ENCODE measurements at regions not wholly inside any gene's neighbourhood (a gene's known extent, or its start where the extent isn't known, plus 50 kb on each side); places are given as distances from the start of the nearest gene placed in this dataset.

GRCh38 chr10:10160821-10161312 lies 856.8 kb upstream of the CELF2 start:
- 87 to 92% (median 92%) methylated on average over 24 to 27 of the region's 27 CpGs for WGBS, 3 donors
- no peak overlapping the region for H3K27ac ChIP-seq (ENCODE audit: low read depth, low read length)

- 56 to 81% (median 80%) methylated on average over 3 of the region's 3 CpGs for WGBS, 3 donors
- H3K27ac ChIP-seq (ENCODE audit: low read depth, low read length): no peak overlapping the region
Measured at GRCh38 chr10:10164848-10165247, 852.8 kb upstream of the CELF2 start.

GRCh38 chr10:10165415-10165814 lies 852.3 kb upstream of the CELF2 start:
- WGBS, 3 donors: 50 to 63% (median 62%) methylated on average over 1 of the region's 1 CpG
- H3K27ac ChIP-seq (ENCODE audit: low read depth, low read length): no peak overlapping the region

DNA sequence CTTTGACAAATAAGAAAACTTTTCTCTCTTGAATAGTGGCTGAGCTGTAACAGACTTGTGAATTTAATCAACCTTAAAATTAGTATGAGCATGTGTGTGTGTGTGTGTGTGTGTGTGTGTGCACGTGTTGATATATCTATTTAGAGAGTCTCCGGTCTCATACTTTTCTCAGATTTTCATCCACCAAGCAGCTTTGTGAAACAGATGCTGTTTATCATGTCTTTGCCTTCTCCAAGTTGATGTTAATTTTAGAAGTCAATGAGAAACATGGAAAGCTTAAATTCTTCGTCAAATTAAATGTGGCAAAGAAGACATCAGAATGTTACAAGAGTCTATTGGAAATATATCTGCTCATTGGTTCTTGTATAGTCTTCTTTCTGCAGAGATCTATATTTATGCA lies 839.2 kb upstream of the CELF2 start:
- WGBS, 3 donors: 62 to 83% (median 78%) methylated on average over 3 of the region's 3 CpGs

DNA sequence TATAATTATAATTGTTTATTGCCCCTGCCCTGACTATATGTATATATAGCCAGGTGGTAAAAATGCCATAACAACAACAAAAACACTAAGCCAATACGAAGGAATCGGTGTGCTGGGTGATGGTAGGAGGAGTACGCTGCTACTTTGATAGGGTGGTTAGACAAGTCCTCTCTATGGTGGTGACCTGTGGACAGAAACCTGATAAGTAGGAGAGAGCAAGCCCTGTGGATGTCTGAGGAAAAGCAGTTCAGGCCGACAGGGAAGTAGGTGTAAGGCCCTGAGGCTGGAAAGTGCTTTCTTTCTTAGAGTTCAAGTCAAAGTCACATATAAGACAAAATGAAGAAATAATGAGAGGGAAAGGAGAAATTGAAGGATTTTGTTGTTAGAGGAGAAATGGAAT lies 823.8 kb upstream of the CELF2 start:
- no peak overlapping the region for H3K27ac ChIP-seq (ENCODE audit: low read depth, low read length)
- 85 to 95% (median 94%) methylated on average over 4 of the region's 4 CpGs for WGBS, 3 donors

More for the DNA sequence above, 839.2 kb upstream of the CELF2 start:
- no peak overlapping the region for H3K27ac ChIP-seq (ENCODE audit: low read depth, low read length)

- no peak overlapping the region for H3K27ac ChIP-seq (ENCODE audit: low read depth, low read length)
- 82 to 91% (median 82%) methylated on average over 5 of the region's 5 CpGs for WGBS, 3 donors
Measured at GRCh38 chr10:10196701-10197100, 821.0 kb upstream of the CELF2 start.

DNA sequence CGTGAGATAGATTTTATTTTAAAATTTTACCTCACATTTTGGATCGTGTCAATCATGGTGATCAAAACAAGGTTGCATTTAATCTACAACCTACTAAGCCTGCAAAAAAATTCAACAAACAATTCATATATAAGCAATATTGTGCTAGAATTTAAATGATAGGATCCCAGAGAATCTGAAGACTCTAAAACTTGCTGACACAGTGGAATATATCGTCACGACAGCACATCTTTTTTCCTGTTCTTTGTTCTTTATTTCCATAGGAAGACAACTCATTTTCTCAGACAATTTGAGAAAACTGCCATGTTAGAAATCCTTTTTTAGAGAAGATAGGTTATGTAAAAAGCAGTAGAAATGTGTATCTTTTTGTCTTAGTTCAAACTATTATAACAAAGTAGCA lies 820.2 kb upstream of the CELF2 start:
- 85 to 89% (median 85%) methylated on average over 4 of the region's 4 CpGs for WGBS, 3 donors
- H3K27ac ChIP-seq (ENCODE audit: low read depth, low read length): no peak overlapping the region

- 72 to 80% (median 74%) methylated on average over 6 of the region's 6 CpGs for WGBS, 3 donors
- H3K27ac ChIP-seq (ENCODE audit: low read depth, low read length): no peak overlapping the region
Measured at GRCh38 chr10:10198363-10198762, 819.3 kb upstream of the CELF2 start.

DNA sequence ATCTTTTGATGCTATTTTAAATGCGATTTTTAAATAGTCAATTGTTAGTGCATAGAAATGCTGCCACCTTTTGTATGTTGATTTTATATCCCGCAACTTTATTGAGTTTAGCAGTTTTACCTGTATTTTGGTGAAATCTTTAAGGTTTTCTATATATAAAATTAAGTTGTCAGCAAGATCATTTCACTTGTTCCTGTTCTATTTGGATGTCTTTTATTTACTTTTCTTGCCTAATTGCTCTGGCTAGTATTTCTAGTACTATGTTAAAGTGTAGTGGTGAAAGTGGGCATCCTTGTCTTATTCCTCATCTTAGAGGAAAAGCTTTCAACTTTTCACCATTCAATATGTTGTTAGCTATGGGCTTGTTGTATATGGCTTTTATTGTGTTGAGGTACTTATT lies 813.3 kb upstream of the CELF2 start:
- no peak overlapping the region for H3K27ac ChIP-seq (ENCODE audit: low read depth, low read length)
- 79 to 92% (median 91%) methylated on average over 2 of the region's 2 CpGs for WGBS, 3 donors

DNA sequence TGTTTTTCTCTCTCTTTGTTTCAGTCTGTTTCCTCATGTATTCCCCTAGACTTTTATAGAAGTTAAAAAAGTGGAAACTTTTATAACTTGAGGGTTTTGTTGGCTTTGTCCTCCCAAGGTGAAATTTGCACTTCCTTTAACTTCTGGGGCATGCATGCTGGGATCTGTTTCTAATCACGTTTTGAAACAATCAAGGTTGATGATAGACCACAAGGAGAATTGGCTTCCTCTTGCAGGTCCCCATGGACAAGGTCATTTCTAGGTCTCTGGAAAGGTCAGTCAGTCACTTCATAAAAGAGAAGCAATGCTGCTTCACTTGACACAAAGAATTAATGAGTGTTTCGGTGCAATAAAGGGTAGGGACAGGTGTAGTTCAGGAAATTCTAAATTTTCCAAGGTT lies 811.8 kb upstream of the CELF2 start:
- H3K27ac ChIP-seq (ENCODE audit: low read depth, low read length): no peak overlapping the region
- 63 to 79% (median 75%) methylated on average over 2 of the region's 2 CpGs for WGBS, 3 donors

- H3K27ac ChIP-seq (ENCODE audit: low read depth, low read length): no peak overlapping the region
- WGBS, 3 donors: 57 to 91% (median 80%) methylated on average over 3 of the region's 3 CpGs
Measured at GRCh38 chr10:10207538-10207937, 810.1 kb upstream of the CELF2 start.

GRCh38 chr10:10208196-10208595 lies 809.5 kb upstream of the CELF2 start:
- no peak overlapping the region for H3K27ac ChIP-seq (ENCODE audit: low read depth, low read length)
- WGBS, 3 donors: 44 to 55% (median 50%) methylated on average over 4 of the region's 4 CpGs

DNA sequence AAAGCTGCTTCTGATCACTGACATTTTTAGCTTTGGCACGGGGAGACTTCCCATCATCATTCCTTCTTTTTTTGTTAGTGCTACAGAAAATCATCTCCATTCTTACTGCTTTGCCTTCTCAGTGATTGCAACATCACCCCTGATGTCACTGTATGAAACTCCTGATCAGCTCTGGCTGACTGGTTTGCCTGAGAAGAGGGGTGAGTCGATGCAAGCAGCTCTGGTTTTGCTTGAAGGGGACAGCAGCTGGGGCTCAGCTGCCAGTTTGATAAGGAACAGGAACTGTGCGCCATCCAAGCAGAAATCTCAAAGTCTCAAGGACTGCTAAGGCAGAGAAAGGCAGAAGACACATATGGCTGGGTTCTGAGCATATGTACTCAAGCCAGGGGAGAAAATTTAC lies 808.5 kb upstream of the CELF2 start:
- H3K27ac ChIP-seq (ENCODE audit: low read depth, low read length): no peak overlapping the region
- 21 to 32% (median 25%) methylated on average over 3 of the region's 3 CpGs for WGBS, 3 donors

GRCh38 chr10:10211409-10211808 lies 806.3 kb upstream of the CELF2 start:
- no peak overlapping the region for H3K27ac ChIP-seq (ENCODE audit: low read depth, low read length)

DNA sequence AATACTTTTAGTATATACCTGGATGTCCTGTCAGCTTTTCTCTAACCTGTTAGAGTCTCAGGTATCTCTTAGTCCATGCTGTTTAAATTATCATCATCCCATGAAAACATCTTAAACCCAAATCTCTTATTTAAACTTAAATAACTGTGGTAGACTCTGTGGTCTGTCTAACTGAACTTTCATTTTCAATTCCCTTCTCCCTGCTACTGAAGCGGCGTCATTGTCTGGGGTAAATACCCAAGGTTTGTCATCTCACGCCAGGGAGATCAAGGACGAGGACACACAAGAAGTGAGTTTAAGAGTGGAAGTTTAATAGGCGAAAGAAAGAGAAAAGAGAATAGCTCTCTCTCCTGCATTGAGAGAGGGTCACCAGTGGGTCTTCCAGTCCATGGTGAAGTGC lies 804.4 kb upstream of the CELF2 start:
- no peak overlapping the region for H3K27ac ChIP-seq (ENCODE audit: low read depth, low read length)
- WGBS, 3 donors: 75 to 89% (median 87%) methylated on average over 5 of the region's 5 CpGs

DNA sequence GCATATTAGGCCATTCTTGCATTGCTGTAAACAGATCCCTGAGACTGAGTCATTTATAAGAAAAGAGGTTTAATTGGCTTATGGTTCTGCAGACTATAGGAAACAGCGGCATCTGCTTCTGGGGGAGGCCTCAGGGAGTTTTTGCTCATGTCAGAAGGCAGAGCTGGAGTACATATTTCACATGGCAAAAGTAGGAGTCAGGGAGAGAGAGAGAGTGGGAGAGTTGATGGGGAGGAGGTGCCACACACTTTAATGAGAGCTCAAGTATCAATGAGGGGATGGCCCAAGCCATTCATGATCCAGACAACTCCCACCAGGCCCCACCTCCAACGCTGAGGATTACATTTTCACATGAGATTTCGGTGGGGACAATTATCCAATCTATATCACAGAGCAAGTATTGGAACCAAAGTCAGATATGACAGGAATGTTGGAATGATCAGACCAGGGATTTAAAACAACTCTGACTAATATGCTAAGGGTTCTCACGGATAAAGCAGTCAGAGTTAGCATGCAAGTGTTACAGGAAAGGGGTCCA lies 795.3 kb upstream of the CELF2 start:
- WGBS, 3 donors: 52 to 57% (median 54%) methylated on average over 4 of the region's 4 CpGs
- H3K27ac ChIP-seq (ENCODE audit: low read depth, low read length): no peak overlapping the region

DNA sequence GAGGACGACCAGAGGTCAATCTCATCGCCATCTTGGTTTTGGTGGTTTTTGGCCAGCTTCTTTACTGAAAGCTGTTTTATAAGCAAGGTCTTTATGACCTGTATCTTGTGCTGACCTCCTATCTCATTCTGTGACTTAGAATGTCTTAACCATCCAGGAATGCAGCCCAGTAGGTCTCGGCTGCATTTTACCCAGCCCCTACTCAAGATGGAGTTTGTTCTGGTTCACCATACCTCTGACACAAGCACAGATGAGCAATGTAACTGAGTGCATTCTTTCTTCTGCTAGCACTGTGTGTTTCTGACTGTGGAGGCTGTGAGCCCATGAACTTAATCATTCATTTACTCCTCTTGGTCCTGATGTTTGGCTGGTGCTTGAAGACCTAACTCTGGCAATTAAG lies 794.5 kb upstream of the CELF2 start:
- no peak overlapping the region for H3K27ac ChIP-seq (ENCODE audit: low read depth, low read length)
- 68 to 92% (median 89%) methylated on average over 3 of the region's 3 CpGs for WGBS, 3 donors

- WGBS, 3 donors: 43 to 51% (median 50%) methylated on average over 4 of the region's 4 CpGs
- no peak overlapping the region for H3K27ac ChIP-seq (ENCODE audit: low read depth, low read length)
Measured at GRCh38 chr10:10225136-10225676, 792.5 kb upstream of the CELF2 start.

- WGBS, 3 donors: 49 to 54% (median 49%) methylated on average over 2 of the region's 2 CpGs
- no peak overlapping the region for H3K27ac ChIP-seq (ENCODE audit: low read depth, low read length)
Measured at GRCh38 chr10:10233229-10233628, 784.4 kb upstream of the CELF2 start.

- 35 to 69% (median 63%) methylated on average over 3 of the region's 3 CpGs for WGBS, 3 donors
- H3K27ac ChIP-seq (ENCODE audit: low read depth, low read length): no peak overlapping the region
Measured at GRCh38 chr10:10235003-10235402, 782.7 kb upstream of the CELF2 start.

GRCh38 chr10:10247585-10247984 lies 770.1 kb upstream of the CELF2 start:
- WGBS, 3 donors: 81 to 89% (median 87%) methylated on average over 6 of the region's 6 CpGs
- no peak overlapping the region for H3K27ac ChIP-seq (ENCODE audit: low read depth, low read length)

All from adipose tissue (tissue), 3 donors.